Upper lobe of left lung (tissue), 4 donors: ENCODE measurements at regions not wholly inside any gene's neighbourhood (a gene's known extent, or its start where the extent isn't known, plus 50 kb on each side); places are given as distances from the start of the nearest gene placed in this dataset.

Experiments used
- CTCF ChIP-seq, 6 experiments: fragments of 450-650 bp in 4 of 6; fragments of 200-600 bp in 2 of 6; sonication (generic) in 2 of 6; IDR thresholded peaks; one replicate each; pipeline ENCODE4 v1.5.1; 2016 to 2019; ENCODE audit warnings: antibody characterized with exemption in 6 of 6
- POLR2A ChIP-seq, 4 donors: fragments of 450-650 bp; IDR thresholded peaks; one replicate each; pipeline ENCODE4 v1.5.1; 2016 to 2017; ENCODE audit warnings: antibody characterized with exemption in 4 of 4, mild to moderate bottlenecking in 2 of 4
- POLR2AphosphoS5 ChIP-seq, 2 donors: sonication (generic); formaldehyde crosslinking; IDR thresholded peaks; one replicate each; pipeline ENCODE4 v1.5.1; 2017; ENCODE audit warnings: antibody characterized with exemption in 2 of 2

- TF ChIP-seq POLR2A (IDR thresholded peaks at IDR 0.05) (no peak), CTCF (IDR thresholded peaks at IDR 0.05) (no peak), POLR2AphosphoS5 (IDR thresholded peaks at IDR 0.05) (no peak)
These were observed 222.4 kb upstream of the ID2 start for GRCh38 chr2:8459474-8459873.
